ENCODE measurements at regions not wholly inside any gene's neighbourhood (a gene's known extent, or its start where the extent isn't known, plus 50 kb on each side); places are given as distances from the start of the nearest gene placed in this dataset.
"Not testable (repeated sequence)": the region's sequence is repeated elsewhere in the genome, so short reads cannot be mapped to it uniquely, and the experiment has no call there.

DNA sequence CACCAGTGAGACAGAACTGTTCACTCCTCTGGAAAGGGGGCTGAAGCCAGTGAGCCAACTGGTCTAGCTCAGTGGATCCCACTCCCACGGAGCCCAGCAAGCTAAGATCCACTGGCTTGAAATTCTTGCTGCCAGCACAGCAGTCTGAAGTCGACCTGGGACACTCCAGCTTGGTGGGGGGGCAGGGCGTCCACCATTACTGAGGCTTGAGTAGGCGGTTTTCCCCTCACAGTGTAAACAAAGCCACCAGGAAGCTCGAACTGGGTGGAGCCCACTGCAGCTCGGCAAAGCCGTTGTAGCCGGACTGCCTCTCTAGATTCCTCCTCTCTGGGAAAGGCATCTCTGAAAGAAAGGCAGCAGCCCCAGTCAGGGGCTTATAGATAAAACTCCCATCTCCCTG, 52.3 kb upstream of the BBX start:
- not testable (repeated sequence) for DNase-seq

Data from activated CD4-positive, alpha-beta T cell treated with anti-CD3 and anti-CD28 coated beads, Interleukin-10, Interleukin-2, amounts not matched to agents 100 ng/mL and 50 ng/mL, durations not matched to agents 16 hours and 8 hours (primary cell).